CD14-positive monocyte (primary cell): ENCODE measurements at regions not wholly inside any gene's neighbourhood (a gene's known extent, or its start where the extent isn't known, plus 50 kb on each side); places are given as distances from the start of the nearest gene placed in this dataset.

Source experiments
- DNase-seq, 3 donors: peaks; one replicate each; pipeline ENCODE4 v3.0.0-alpha.2; 2011 to 2022
- H2AFZ ChIP-seq: 2 replicates; pipeline ENCODE4 v1.6.0; 2012; ENCODE audit warnings: mild to moderate bottlenecking, low read depth, low read length, inconsistent platforms; ENCODE audit not compliant: insufficient read depth, poor library complexity, severe bottlenecking
- H3K27ac ChIP-seq, 2 donors: 1 replicate in 1 of 2; 2 replicates in 1 of 2; pipeline ENCODE4 v1.5.1; 2012 to 2013; ENCODE audit warnings: low read length in 2 of 2, control low read depth in 1 of 2, inconsistent platforms in 1 of 2, low read depth in 1 of 2, mild to moderate bottlenecking in 1 of 2
- H3K27me3 ChIP-seq, 2 donors: one replicate each; pipeline versions ENCODE4 v1.6.0 to v1.6.1; 2011 to 2013; ENCODE audit warnings: low read length in 2 of 2; ENCODE audit not compliant: control insufficient read depth in 2 of 2, insufficient read depth in 2 of 2
- H3K36me3 ChIP-seq, 2 donors: replicated peaks in 1 of 2; 1 replicate in 1 of 2; 2 replicates in 1 of 2; pipeline versions ENCODE4 v1.5.1 to v1.6.1; 2012 to 2013; ENCODE audit warnings: low read length in 2 of 2, control low read depth in 1 of 2, inconsistent platforms in 1 of 2, mild to moderate bottlenecking in 1 of 2; ENCODE audit not compliant: insufficient read depth in 2 of 2, control insufficient read depth in 1 of 2
- H3K4me1 ChIP-seq, 2 donors: 1 replicate in 1 of 2; 2 replicates in 1 of 2; pipeline versions ENCODE4 v1.5.1 to v1.6.1; 2012 to 2013; ENCODE audit warnings: low read length in 2 of 2, control low read depth in 1 of 2, inconsistent platforms in 1 of 2, mild to moderate bottlenecking in 1 of 2, moderate library complexity in 1 of 2; ENCODE audit not compliant: insufficient read depth in 2 of 2, control insufficient read depth in 1 of 2
- H3K4me2 ChIP-seq: replicated peaks from 2 replicates; pipeline ENCODE3; 2012; ENCODE audit warnings: low read length, moderate library complexity, mild to moderate bottlenecking; ENCODE audit not compliant: poor library complexity, severe bottlenecking; ENCODE audit errors: extremely low read depth
- H3K4me3 ChIP-seq, 3 experiments: fragments of 200-600 bp in 1 of 3; sonication (generic) in 1 of 3; replicated peaks in 1 of 3; 1 replicate in 2 of 3; 2 replicates in 1 of 3; pipeline ENCODE4 v1.5.1; 2011 to 2013; ENCODE audit warnings: low read length in 3 of 3, mild to moderate bottlenecking in 3 of 3, control low read depth in 2 of 3, low read depth in 2 of 3, inconsistent platforms in 1 of 3, moderate library complexity in 1 of 3
- H3K79me2 ChIP-seq: 2 replicates; pipeline ENCODE4 v1.6.0; 2012; ENCODE audit warnings: mild to moderate bottlenecking, control low read depth, inconsistent platforms, low read length, moderate library complexity; ENCODE audit not compliant: insufficient read depth
- H3K9ac ChIP-seq: 2 replicates; pipeline ENCODE4 v1.6.0; 2017; ENCODE audit warnings: low read length, mild to moderate bottlenecking; ENCODE audit not compliant: insufficient read depth, poor library complexity, severe bottlenecking
- H3K9me3 ChIP-seq, 2 donors: replicated peaks in 1 of 2; 1 replicate in 1 of 2; 2 replicates in 1 of 2; pipeline versions ENCODE4 v1.5.1 to v1.6.1; 2012 to 2013; ENCODE audit warnings: low read length in 2 of 2, control low read depth in 1 of 2; ENCODE audit not compliant: control insufficient read depth in 1 of 2, insufficient read depth in 1 of 2
- H4K20me1 ChIP-seq: 2 replicates; pipeline ENCODE4 v1.6.0; 2012; ENCODE audit warnings: mild to moderate bottlenecking, low read length, control low read depth, moderate library complexity; ENCODE audit not compliant: insufficient read depth
- H3K27ac Mint-ChIP-seq, 7 donors: one replicate each; pipeline ENCODE4 v1.8.0; 2020; ENCODE audit warnings: mild to moderate bottlenecking in 7 of 7, mixed read lengths in 7 of 7, moderate library complexity in 6 of 7, inconsistent platforms in 2 of 7
- H3K27me3 Mint-ChIP-seq, 3 donors: one replicate each; pipeline ENCODE4 v1.8.0; 2021 to 2022; ENCODE audit warnings: low read depth in 3 of 3, mild to moderate bottlenecking in 3 of 3, mixed read lengths in 3 of 3, moderate library complexity in 3 of 3, inconsistent platforms in 1 of 3
- H3K36me3 Mint-ChIP-seq, 2 donors: one replicate each; pipeline ENCODE4 v1.8.0; 2020; ENCODE audit warnings: mixed read lengths in 2 of 2, inconsistent platforms in 1 of 2, mild to moderate bottlenecking in 1 of 2
- H3K4me1 Mint-ChIP-seq: one replicate; pipeline ENCODE4 v1.8.0; 2020; ENCODE audit warnings: mild to moderate bottlenecking, mixed read lengths
- H3K4me3 Mint-ChIP-seq, 2 donors: one replicate each; pipeline ENCODE4 v1.8.0; 2020; ENCODE audit warnings: mild to moderate bottlenecking in 2 of 2, mixed read lengths in 2 of 2, moderate library complexity in 1 of 2
- H3K9me3 Mint-ChIP-seq, 7 donors: one replicate each; pipeline ENCODE4 v1.8.0; 2020 to 2022; ENCODE audit warnings: mixed read lengths in 7 of 7, mild to moderate bottlenecking in 6 of 7, moderate library complexity in 6 of 7, inconsistent platforms in 2 of 7
- WGBS: methylation state at CpG from one replicate; pipeline ENCODE4 v1.1.5; 2013; ENCODE audit warnings: missing lambda C conversion rate; ENCODE audit not compliant: insufficient coverage; 5-methylcytosine and 5-hydroxymethylcytosine counted together
- intact Hi-C, 2 donors: fragments of 100-400 bp; cut with micrococcal nuclease; formaldehyde crosslinking; loops; one replicate each; pipeline versions ENCODE4 v1.15.0 to v1.15.1; 2023
- TF ChIP-seq, protein P1 (sequence below): fragments of 200-600 bp; IDR thresholded peaks from one replicate; pipeline ENCODE4 v1.8.0; 2022; ENCODE audit warnings: antibody characterized with exemption, mild to moderate bottlenecking

GRCh38 chr10:108801775-108802517 lies 1121.4 kb downstream of the XPNPEP1 start:
- Mint-ChIP-seq H3K4me3 (no peak overlapping the region), H3K27ac (no peak overlapping the region), H3K9me3 (peaks cover 0 to 5% (median 0%) of the 10 kb centered on the region in 7 donors), H3K36me3 (no peaks in the 10 kb centered on the region), H3K4me1 (no peaks in the 10 kb centered on the region), H3K27me3 (peaks cover 0 to 1% (median 0%) of the 10 kb centered on the region in 3 donors)
- Histone ChIP-seq H2AFZ (no peak overlapping the region), H3K4me3 (no peak overlapping the region), H3K9ac (no peak overlapping the region), H4K20me1 (no peaks in the 10 kb centered on the region), H3K36me3 (no peaks in the 10 kb centered on the region), H3K9me3 (no peaks in the 10 kb centered on the region), H3K27ac (no peak overlapping the region), H3K4me2 (no peak overlapping the region), H3K4me1 (no peaks in the 10 kb centered on the region), H3K79me2 (no peaks in the 10 kb centered on the region), H3K27me3 (no peaks in the 10 kb centered on the region)
- no peak for DNase-seq
- intact Hi-C loops = no loop called here
- TF ChIP-seq, protein P1, sequence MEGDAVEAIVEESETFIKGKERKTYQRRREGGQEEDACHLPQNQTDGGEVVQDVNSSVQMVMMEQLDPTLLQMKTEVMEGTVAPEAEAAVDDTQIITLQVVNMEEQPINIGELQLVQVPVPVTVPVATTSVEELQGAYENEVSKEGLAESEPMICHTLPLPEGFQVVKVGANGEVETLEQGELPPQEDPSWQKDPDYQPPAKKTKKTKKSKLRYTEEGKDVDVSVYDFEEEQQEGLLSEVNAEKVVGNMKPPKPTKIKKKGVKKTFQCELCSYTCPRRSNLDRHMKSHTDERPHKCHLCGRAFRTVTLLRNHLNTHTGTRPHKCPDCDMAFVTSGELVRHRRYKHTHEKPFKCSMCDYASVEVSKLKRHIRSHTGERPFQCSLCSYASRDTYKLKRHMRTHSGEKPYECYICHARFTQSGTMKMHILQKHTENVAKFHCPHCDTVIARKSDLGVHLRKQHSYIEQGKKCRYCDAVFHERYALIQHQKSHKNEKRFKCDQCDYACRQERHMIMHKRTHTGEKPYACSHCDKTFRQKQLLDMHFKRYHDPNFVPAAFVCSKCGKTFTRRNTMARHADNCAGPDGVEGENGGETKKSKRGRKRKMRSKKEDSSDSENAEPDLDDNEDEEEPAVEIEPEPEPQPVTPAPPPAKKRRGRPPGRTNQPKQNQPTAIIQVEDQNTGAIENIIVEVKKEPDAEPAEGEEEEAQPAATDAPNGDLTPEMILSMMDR = no peak

GRCh38 chr10:108801220-108801619 lies 1122.1 kb downstream of the XPNPEP1 start:
- no peaks in the 10 kb centered on the region for H3K36me3 Mint-ChIP-seq
- H3K27me3 Mint-ChIP-seq = no peaks in the 10 kb centered on the region
- H3K4me2 ChIP-seq = no peak overlapping the region
- H3K4me3 ChIP-seq = no peak overlapping the region
- DNase-seq = no peak
- H2AFZ ChIP-seq = no peak overlapping the region
- H3K27me3 ChIP-seq = no peaks in the 10 kb centered on the region
- H4K20me1 ChIP-seq = no peaks in the 10 kb centered on the region
- no peaks in the 10 kb centered on the region for H3K4me1 ChIP-seq
- H3K79me2 ChIP-seq = no peaks in the 10 kb centered on the region
- H3K27ac Mint-ChIP-seq = no peak overlapping the region
- H3K9me3 Mint-ChIP-seq = peaks cover 0 to 5% (median 3%) of the 10 kb centered on the region in 7 donors
- no peaks in the 10 kb centered on the region for H3K36me3 ChIP-seq
- TF ChIP-seq, protein P1 = no peak
- intact Hi-C loops = no loop called here
- no peaks in the 10 kb centered on the region for H3K4me1 Mint-ChIP-seq
- H3K9me3 ChIP-seq = no peaks in the 10 kb centered on the region
- H3K9ac ChIP-seq = no peak overlapping the region
- no peak overlapping the region for H3K27ac ChIP-seq
- no CpG with 5 or more reads among the region's 2 CpGs for WGBS
- H3K4me3 Mint-ChIP-seq = no peak overlapping the region
